Type B pancreatic cell (in vitro differentiated cells): ENCODE measurements at regions not wholly inside any gene's neighbourhood (a gene's known extent, or its start where the extent isn't known, plus 50 kb on each side); places are given as distances from the start of the nearest gene placed in this dataset.

Experiments used
- DNase-seq: peaks from one replicate; pipeline ENCODE4 v3.0.0; 2021; ENCODE audit warnings: mixed read lengths; ENCODE audit not compliant: unreplicated experiment; ENCODE audit errors: extremely low spot score
- H3K27ac Mint-ChIP-seq: 2 replicates; pipeline ENCODE4 v1.8.0; 2021; ENCODE audit warnings: mild to moderate bottlenecking, mixed read lengths
- H3K27me3 Mint-ChIP-seq: 2 replicates; pipeline ENCODE4 v1.8.0; 2021; ENCODE audit warnings: mixed read lengths
- H3K36me3 Mint-ChIP-seq: 2 replicates; pipeline ENCODE4 v1.8.0; 2021; ENCODE audit warnings: mixed read lengths
- H3K4me1 Mint-ChIP-seq: one replicate; pipeline ENCODE4 v1.8.0; 2021; ENCODE audit warnings: mixed read lengths; ENCODE audit not compliant: unreplicated experiment
- H3K4me3 Mint-ChIP-seq: 2 replicates; pipeline ENCODE4 v1.8.0; 2021; ENCODE audit warnings: mild to moderate bottlenecking, mixed read lengths
- H3K9me3 Mint-ChIP-seq: 2 replicates; pipeline ENCODE4 v1.8.0; 2021; ENCODE audit warnings: mixed read lengths
- TF ChIP-seq, protein P1 (sequence below): fragments of 200-600 bp; sonication (generic); conservative IDR thresholded peaks from 2 replicates; pipeline ENCODE4 v1.5.0; 2021; ENCODE audit warnings: antibody characterized with exemption, mild to moderate bottlenecking

- H3K27me3 Mint-ChIP-seq = no peaks in the 10 kb centered on the region
- no peak for DNase-seq
- H3K4me1 Mint-ChIP-seq = no peaks in the 10 kb centered on the region
- no peak overlapping the region for H3K27ac Mint-ChIP-seq
- no peaks in the 10 kb centered on the region for H3K9me3 Mint-ChIP-seq
- TF ChIP-seq, protein P1, sequence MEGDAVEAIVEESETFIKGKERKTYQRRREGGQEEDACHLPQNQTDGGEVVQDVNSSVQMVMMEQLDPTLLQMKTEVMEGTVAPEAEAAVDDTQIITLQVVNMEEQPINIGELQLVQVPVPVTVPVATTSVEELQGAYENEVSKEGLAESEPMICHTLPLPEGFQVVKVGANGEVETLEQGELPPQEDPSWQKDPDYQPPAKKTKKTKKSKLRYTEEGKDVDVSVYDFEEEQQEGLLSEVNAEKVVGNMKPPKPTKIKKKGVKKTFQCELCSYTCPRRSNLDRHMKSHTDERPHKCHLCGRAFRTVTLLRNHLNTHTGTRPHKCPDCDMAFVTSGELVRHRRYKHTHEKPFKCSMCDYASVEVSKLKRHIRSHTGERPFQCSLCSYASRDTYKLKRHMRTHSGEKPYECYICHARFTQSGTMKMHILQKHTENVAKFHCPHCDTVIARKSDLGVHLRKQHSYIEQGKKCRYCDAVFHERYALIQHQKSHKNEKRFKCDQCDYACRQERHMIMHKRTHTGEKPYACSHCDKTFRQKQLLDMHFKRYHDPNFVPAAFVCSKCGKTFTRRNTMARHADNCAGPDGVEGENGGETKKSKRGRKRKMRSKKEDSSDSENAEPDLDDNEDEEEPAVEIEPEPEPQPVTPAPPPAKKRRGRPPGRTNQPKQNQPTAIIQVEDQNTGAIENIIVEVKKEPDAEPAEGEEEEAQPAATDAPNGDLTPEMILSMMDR = no peak
- H3K4me3 Mint-ChIP-seq = no peak overlapping the region
- H3K36me3 Mint-ChIP-seq = no peaks in the 10 kb centered on the region
Measured at GRCh38 chr18:78156466-78156865, 823.2 kb upstream of the SALL3 start.

DNA sequence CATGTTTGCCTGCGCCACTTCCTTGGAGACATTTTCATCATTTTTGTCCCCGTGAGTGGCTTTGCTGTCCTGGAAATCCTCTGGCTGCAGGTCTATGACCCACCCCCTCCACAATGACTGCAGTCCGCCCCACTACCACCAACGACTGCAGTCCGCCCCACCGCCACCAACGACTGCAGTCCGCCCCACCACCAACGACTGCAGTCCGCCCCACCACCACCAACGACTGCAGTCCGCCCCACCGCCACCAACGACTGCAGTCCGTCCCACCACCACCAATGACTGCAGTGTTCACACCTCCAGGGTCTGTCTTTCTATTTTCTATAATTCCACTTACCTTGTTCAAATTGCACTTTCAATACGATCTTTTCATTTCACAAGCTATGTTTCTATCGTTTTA, 820.7 kb upstream of the SALL3 start:
- no peaks in the 10 kb centered on the region for H3K27me3 Mint-ChIP-seq
- TF ChIP-seq, protein P1 = no peak
- no peaks in the 10 kb centered on the region for H3K4me1 Mint-ChIP-seq
- DNase-seq = no peak
- H3K27ac Mint-ChIP-seq = no peak overlapping the region
- no peak overlapping the region for H3K4me3 Mint-ChIP-seq
- H3K36me3 Mint-ChIP-seq = no peaks in the 10 kb centered on the region
- no peaks in the 10 kb centered on the region for H3K9me3 Mint-ChIP-seq

DNA sequence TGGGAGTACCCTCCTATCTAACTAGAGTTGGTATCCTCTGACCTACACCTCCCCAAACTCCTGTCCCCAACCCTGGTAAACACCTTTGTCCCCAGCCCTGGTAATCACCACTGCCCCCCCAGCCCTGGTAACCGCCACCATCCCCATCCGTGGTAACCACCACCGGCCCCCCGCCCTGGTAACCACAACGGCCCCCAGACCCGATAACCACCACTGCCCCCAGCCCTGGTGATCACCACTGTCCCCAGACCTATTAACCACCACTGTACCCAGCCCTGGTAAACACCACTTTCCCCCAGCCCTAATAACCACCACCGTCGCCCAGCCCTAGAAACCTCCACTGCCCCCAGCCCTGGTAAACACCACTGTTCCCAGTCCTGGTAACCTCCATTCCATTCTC, 820.2 kb upstream of the SALL3 start:
- Mint-ChIP-seq H3K4me1 (no peaks in the 10 kb centered on the region), H3K9me3 (no peaks in the 10 kb centered on the region), H3K27me3 (no peaks in the 10 kb centered on the region)

DNA sequence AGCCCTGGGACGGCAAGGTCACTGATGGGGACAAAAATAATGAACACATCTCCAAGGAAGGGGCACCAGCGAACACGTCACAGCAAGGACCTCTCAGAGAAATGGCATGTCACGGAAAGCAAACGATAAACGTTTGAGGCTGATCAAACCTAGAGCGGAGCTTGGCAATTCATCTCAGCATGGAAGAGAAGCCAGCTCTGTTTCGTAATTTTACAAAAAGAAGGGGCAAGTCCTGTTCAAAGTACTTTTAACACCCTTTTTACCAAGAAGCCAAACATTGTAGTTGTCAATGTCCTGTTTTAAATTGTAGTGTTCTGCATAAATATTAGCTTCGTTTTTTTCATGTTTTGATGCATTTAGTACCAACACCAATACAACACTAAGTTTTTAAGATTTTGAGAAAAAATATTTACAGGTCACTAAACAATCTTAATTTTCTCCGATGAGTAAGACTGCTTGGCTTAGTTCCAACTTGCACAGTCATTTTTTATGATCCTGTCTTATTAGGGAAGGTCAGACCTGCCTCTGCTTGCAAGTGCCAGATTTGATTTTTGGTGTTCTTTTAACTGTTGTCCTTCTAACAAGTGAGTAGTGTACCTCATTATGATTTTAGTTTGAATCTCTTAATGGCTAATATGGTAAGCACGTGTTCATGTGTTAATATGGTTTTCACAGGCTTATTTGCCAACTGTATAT, 818.5 kb upstream of the SALL3 start:
- TF ChIP-seq, protein P1 = no peak
- no peak for DNase-seq
- no peak overlapping the region for H3K4me3 Mint-ChIP-seq
- H3K27me3 Mint-ChIP-seq = no peaks in the 10 kb centered on the region
- H3K36me3 Mint-ChIP-seq = no peaks in the 10 kb centered on the region
- H3K27ac Mint-ChIP-seq = no peak overlapping the region
- no peaks in the 10 kb centered on the region for H3K9me3 Mint-ChIP-seq
- no peaks in the 10 kb centered on the region for H3K4me1 Mint-ChIP-seq

More for the DNA sequence above, 820.2 kb upstream of the SALL3 start:
- Mint-ChIP-seq H3K4me3 (no peak overlapping the region), H3K27ac (no peak overlapping the region), H3K36me3 (no peaks in the 10 kb centered on the region)
- TF ChIP-seq, protein P1 = no peak
- no peak for DNase-seq

DNA sequence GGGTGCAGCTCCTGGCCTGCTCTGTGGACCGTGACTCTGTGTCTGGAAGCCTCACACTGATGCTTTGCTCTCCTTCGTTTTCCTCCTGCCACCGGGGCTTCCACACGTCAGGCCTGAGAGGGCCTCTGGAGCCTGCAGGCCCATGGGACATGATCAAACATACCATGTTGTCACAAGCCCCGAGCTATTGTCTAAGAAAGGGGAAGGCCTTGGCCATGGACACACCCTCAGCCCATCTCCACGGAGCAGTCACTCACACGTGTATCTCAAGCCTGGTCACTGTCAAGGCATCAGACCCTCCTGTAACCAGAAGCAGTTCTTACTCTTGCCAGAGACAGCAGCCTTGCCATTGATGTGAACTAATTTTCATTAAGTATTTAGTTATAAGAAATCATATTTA, 814.1 kb upstream of the SALL3 start:
- Mint-ChIP-seq H3K27ac (no peak overlapping the region), H3K36me3 (no peaks in the 10 kb centered on the region), H3K4me3 (no peak overlapping the region), H3K9me3 (no peaks in the 10 kb centered on the region), H3K4me1 (no peaks in the 10 kb centered on the region), H3K27me3 (no peaks in the 10 kb centered on the region)
- no peak for DNase-seq
- TF ChIP-seq, protein P1 = no peak
